ENCODE measurements at regions not wholly inside any gene's neighbourhood (a gene's known extent, or its start where the extent isn't known, plus 50 kb on each side); places are given as distances from the start of the nearest gene placed in this dataset.
A peak's percentile ranks its signal among the peaks of the same experiment; 100 is the strongest.

DNA sequence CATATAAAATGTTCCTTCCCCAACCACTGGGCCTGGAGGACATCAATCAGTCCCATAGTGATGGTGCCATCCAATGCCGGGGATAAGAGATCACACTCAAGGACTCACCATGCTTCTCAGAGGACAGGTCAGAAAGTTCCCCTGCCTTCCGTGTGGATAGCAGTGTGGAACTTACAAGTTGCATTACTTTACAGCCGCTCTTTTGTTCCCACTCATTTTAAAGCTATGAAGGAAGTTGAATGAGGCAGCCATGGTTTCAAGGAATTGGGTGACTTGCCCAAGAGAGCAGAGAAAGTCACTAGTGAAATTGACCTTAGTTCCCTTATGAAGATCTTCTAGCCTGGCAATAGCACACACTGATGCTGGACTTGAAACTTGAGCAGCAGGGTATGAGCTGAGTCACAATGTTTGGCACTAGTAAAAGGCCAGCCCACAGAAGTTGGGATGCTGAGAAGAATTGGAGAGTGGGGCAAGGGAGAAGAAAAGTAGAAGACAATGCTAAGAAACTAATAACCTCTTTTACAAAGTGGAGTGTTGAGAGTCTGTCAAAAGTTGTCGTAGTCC is 78.7 kb downstream of the CXCL12 start:
- no peaks in the 10 kb centered on the region for H3K9me2 ChIP-seq
- no peak for DNase-seq
- TF ChIP-seq TEAD4 (IDR thresholded peaks at IDR 0.05; ENCODE audit: borderline replicate concordance, insufficient read depth) (no peak), GABPA (IDR thresholded peaks at IDR 0.05; ENCODE audit: low read depth) (no peak), JUND (IDR thresholded peaks at IDR 0.05) (no peak), FOXM1 (IDR thresholded peaks at IDR 0.05; ENCODE audit: low read depth) (no peak), POLR2AphosphoS5 (IDR thresholded peaks at IDR 0.05; ENCODE audit: low read depth, low read length) (no peak), TCF12 (IDR thresholded peaks at IDR 0.05) (no peak), RAD21 (IDR thresholded peaks at IDR 0.05; ENCODE audit: low read length) (no peak)
- TF ChIP-seq, protein P1, sequence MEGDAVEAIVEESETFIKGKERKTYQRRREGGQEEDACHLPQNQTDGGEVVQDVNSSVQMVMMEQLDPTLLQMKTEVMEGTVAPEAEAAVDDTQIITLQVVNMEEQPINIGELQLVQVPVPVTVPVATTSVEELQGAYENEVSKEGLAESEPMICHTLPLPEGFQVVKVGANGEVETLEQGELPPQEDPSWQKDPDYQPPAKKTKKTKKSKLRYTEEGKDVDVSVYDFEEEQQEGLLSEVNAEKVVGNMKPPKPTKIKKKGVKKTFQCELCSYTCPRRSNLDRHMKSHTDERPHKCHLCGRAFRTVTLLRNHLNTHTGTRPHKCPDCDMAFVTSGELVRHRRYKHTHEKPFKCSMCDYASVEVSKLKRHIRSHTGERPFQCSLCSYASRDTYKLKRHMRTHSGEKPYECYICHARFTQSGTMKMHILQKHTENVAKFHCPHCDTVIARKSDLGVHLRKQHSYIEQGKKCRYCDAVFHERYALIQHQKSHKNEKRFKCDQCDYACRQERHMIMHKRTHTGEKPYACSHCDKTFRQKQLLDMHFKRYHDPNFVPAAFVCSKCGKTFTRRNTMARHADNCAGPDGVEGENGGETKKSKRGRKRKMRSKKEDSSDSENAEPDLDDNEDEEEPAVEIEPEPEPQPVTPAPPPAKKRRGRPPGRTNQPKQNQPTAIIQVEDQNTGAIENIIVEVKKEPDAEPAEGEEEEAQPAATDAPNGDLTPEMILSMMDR (IDR thresholded peaks at IDR 0.05): no peak
- TF ChIP-seq, protein P2, sequence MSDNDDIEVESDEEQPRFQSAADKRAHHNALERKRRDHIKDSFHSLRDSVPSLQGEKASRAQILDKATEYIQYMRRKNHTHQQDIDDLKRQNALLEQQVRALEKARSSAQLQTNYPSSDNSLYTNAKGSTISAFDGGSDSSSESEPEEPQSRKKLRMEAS (IDR thresholded peaks at IDR 0.05; ENCODE audit: low read depth): no peak
- H3K27ac ChIP-seq (ENCODE audit: low read depth in 2 of 2, low read length in 1 of 2): peak overlapping the region in 1 of 2 experiments; percentile 17; a peak in 1 of 4 replicates
- ChIA-PET CTCF (interaction anchor here (0.8 to 1.6 kb wide), 3 partner anchors 81 to 617 kb away, joined by 3 to 4 read pairs (median 3); no protein-coding TSS in a partner anchor), POLR2A (no interaction called here)
- H3K9ac ChIP-seq: no peak overlapping the region
- WGBS (ENCODE audit: low lambda C conversion rate): 20% methylated on average over 3 of the region's 4 CpGs
- no peak overlapping the region for H3K4me2 ChIP-seq
- H2AFZ ChIP-seq (ENCODE audit: low read depth): no peak overlapping the region
- no peaks in the 10 kb centered on the region for H3K9me3 ChIP-seq
- no peaks in the 10 kb centered on the region for H3K27me3 ChIP-seq (ENCODE audit: insufficient read depth)
- peaks cover 15% of the 10 kb centered on the region for H3F3A ChIP-seq (replicated peaks; ENCODE audit: insufficient read depth)
- no peaks in the 10 kb centered on the region for H4K20me1 ChIP-seq (ENCODE audit: insufficient read depth)
- no peaks in the 10 kb centered on the region for H3K79me2 ChIP-seq (ENCODE audit: insufficient read depth)
- H3K4me1 ChIP-seq (ENCODE audit: control insufficient read depth in 1 of 2, insufficient read depth in 2 of 2, low read depth in 1 of 2, low read length in 1 of 2): peaks cover 0 to 35% of the 10 kb centered on the region in 2 experiments; a peak in 2 of 4 replicates
- no peak overlapping the region for H3K4me3 ChIP-seq (ENCODE audit: low read depth in 2 of 2, low read length in 1 of 2)
- H3K36me3 ChIP-seq (replicated peaks in 1 of 2; ENCODE audit: control insufficient read depth in 1 of 2, insufficient read depth in 2 of 2, low read length in 1 of 2): no peaks in the 10 kb centered on the region

- peaks cover 0 to 26% of the 10 kb centered on the region in 2 experiments; a peak in 2 of 4 replicates for H3K4me1 ChIP-seq (ENCODE audit: control insufficient read depth in 1 of 2, insufficient read depth in 2 of 2, low read depth in 1 of 2, low read length in 1 of 2)
- peaks cover 21% of the 10 kb centered on the region for H3F3A ChIP-seq (replicated peaks; ENCODE audit: insufficient read depth)
- peaks cover 0 to 3% of the 10 kb centered on the region in 2 experiments for H3K36me3 ChIP-seq (replicated peaks in 1 of 2; ENCODE audit: control insufficient read depth in 1 of 2, insufficient read depth in 2 of 2, low read length in 1 of 2)
- H3K9me2 ChIP-seq: no peaks in the 10 kb centered on the region
- H4K20me1 ChIP-seq (ENCODE audit: insufficient read depth): no peaks in the 10 kb centered on the region
- CTCF ChIA-PET: interaction anchor here (1.2 to 2.9 kb wide), 7 partner anchors 9 to 619 kb away, joined by 3 to 23 read pairs (median 7); no protein-coding TSS in a partner anchor
- TF ChIP-seq CHD2 (IDR thresholded peaks at IDR 0.05; ENCODE audit: low read length, partially characterized antibody): no peak
- TF ChIP-seq MXI1 (IDR thresholded peaks at IDR 0.05; ENCODE audit: low read depth, low read length): no peak
- no peak for TF ChIP-seq ELF1 (IDR thresholded peaks at IDR 0.05)
- no peak for TF ChIP-seq TAF1 (IDR thresholded peaks at IDR 0.05; ENCODE audit: borderline replicate concordance, low read depth, low read length)
- TF ChIP-seq, protein P3, sequence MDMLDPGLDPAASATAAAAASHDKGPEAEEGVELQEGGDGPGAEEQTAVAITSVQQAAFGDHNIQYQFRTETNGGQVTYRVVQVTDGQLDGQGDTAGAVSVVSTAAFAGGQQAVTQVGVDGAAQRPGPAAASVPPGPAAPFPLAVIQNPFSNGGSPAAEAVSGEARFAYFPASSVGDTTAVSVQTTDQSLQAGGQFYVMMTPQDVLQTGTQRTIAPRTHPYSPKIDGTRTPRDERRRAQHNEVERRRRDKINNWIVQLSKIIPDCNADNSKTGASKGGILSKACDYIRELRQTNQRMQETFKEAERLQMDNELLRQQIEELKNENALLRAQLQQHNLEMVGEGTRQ (IDR thresholded peaks at IDR 0.05; ENCODE audit: borderline replicate concordance, low read depth, low read length): no peak
- TF ChIP-seq, protein P4, sequence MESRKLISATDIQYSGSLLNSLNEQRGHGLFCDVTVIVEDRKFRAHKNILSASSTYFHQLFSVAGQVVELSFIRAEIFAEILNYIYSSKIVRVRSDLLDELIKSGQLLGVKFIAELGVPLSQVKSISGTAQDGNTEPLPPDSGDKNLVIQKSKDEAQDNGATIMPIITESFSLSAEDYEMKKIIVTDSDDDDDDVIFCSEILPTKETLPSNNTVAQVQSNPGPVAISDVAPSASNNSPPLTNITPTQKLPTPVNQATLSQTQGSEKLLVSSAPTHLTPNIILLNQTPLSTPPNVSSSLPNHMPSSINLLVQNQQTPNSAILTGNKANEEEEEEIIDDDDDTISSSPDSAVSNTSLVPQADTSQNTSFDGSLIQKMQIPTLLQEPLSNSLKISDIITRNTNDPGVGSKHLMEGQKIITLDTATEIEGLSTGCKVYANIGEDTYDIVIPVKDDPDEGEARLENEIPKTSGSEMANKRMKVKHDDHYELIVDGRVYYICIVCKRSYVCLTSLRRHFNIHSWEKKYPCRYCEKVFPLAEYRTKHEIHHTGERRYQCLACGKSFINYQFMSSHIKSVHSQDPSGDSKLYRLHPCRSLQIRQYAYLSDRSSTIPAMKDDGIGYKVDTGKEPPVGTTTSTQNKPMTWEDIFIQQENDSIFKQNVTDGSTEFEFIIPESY (IDR thresholded peaks at IDR 0.05; ENCODE audit: borderline replicate concordance, low read depth): no peak
- TF ChIP-seq, protein P5, sequence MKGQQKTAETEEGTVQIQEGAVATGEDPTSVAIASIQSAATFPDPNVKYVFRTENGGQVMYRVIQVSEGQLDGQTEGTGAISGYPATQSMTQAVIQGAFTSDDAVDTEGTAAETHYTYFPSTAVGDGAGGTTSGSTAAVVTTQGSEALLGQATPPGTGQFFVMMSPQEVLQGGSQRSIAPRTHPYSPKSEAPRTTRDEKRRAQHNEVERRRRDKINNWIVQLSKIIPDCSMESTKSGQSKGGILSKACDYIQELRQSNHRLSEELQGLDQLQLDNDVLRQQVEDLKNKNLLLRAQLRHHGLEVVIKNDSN (IDR thresholded peaks at IDR 0.05; ENCODE audit: borderline replicate concordance, low read depth): no peak
- TF ChIP-seq JUND (IDR thresholded peaks at IDR 0.05): no peak
- TF ChIP-seq FOSL2 (IDR thresholded peaks at IDR 0.05; ENCODE audit: borderline replicate concordance, low read depth): no peak
- no peak for TF ChIP-seq IRF3 (IDR thresholded peaks at IDR 0.05; ENCODE audit: low read depth, low read length)
- no peak for TF ChIP-seq SMC3 (IDR thresholded peaks at IDR 0.05; ENCODE audit: low read depth, low read length)
- TF ChIP-seq POLR2AphosphoS5 (IDR thresholded peaks at IDR 0.05; ENCODE audit: low read depth, low read length): no peak
- no peaks in the 10 kb centered on the region for H3K9me3 ChIP-seq
- no peak overlapping the region for H2AFZ ChIP-seq (ENCODE audit: low read depth)
- peak overlapping the region; percentile 73 to 74 for H3K27ac ChIP-seq (ENCODE audit: low read depth in 2 of 2, low read length in 1 of 2)
- no peak overlapping the region for H3K4me2 ChIP-seq
- no peaks in the 10 kb centered on the region for H3K27me3 ChIP-seq (ENCODE audit: insufficient read depth)
- no peak overlapping the region for H3K4me3 ChIP-seq (ENCODE audit: low read depth in 2 of 2, low read length in 1 of 2)
- H3K79me2 ChIP-seq (ENCODE audit: insufficient read depth): no peaks in the 10 kb centered on the region
- 36% methylated on average over 6 of the region's 6 CpGs for WGBS (ENCODE audit: low lambda C conversion rate)
- POLR2A ChIA-PET: no interaction called here
- no peak overlapping the region for H3K9ac ChIP-seq
- DNase-seq: no peak
These were observed 83.0 kb downstream of the CXCL12 start for GRCh38 chr10:44301781-44302355.
